Heart right ventricle (tissue), 16 donors: ENCODE measurements at regions not wholly inside any gene's neighbourhood (a gene's known extent, or its start where the extent isn't known, plus 50 kb on each side); places are given as distances from the start of the nearest gene placed in this dataset.

Source experiments
- ATAC-seq, 8 donors: fragments of 200-7000 bp; cut with Tn5 transposase; one replicate each; pipeline ENCODE4 v1.9.1; 2020; ENCODE audit warnings: mild to moderate bottlenecking in 8 of 8, moderate library complexity in 8 of 8, moderate number of reproducible peaks in 1 of 8
- DNase-seq, 2 donors: peaks; one replicate each; pipeline ENCODE4 v3.0.0-alpha.2; 2020
- H3K27ac ChIP-seq, 10 donors: fragments of 200-600 bp; sonication (generic) in 2 of 10; one replicate each; pipeline versions ENCODE4 v1.5.0 to v1.8.0; 2020 to 2022; ENCODE audit warnings: mild to moderate bottlenecking in 3 of 10
- H3K27me3 ChIP-seq, 7 donors: fragments of 200-600 bp; one replicate each; pipeline ENCODE4 v1.8.0; 2021 to 2022; ENCODE audit warnings: mild to moderate bottlenecking in 2 of 7
- H3K36me3 ChIP-seq, 9 donors: fragments of 200-600 bp; sonication (generic) in 1 of 9; one replicate each; pipeline versions ENCODE4 v1.5.0 to v1.8.0; 2020 to 2022; ENCODE audit warnings: mild to moderate bottlenecking in 2 of 9
- H3K4me1 ChIP-seq, 9 donors: fragments of 200-600 bp; sonication (generic) in 1 of 9; one replicate each; pipeline versions ENCODE4 v1.5.0 to v1.8.0; 2020 to 2022; ENCODE audit warnings: mild to moderate bottlenecking in 4 of 9
- H3K4me3 ChIP-seq, 10 donors: fragments of 200-600 bp; sonication (generic) in 2 of 10; one replicate each; pipeline versions ENCODE4 v1.5.0 to v1.8.0; 2020 to 2022; ENCODE audit warnings: mild to moderate bottlenecking in 7 of 10, moderate library complexity in 2 of 10
- H3K9me3 ChIP-seq, 11 donors: fragments of 200-600 bp in 10 of 11; sonication (generic) in 2 of 11; one replicate each; pipeline versions ENCODE4 v1.5.0 to v1.8.0; 2013 to 2022; ENCODE audit warnings: mild to moderate bottlenecking in 2 of 11, control low read depth in 1 of 11, moderate library complexity in 1 of 11
- WGBS, 2 donors: extraction: QIAGEN DNeasy Blood & Tissue Kit; methylation state at CpG; one replicate each; pipeline ENCODE4 v1.1.7; 2013; ENCODE audit warnings: inconsistent platforms in 1 of 2; 5-methylcytosine and 5-hydroxymethylcytosine counted together
- intact Hi-C, 10 donors: fragments of 100-400 bp; cut with DNase I; formaldehyde crosslinking; loops; one replicate each; pipeline versions ENCODE4 v1.11.1 to v1.14.2; 2022
- TF ChIP-seq, protein P1 (sequence below), 9 donors: fragments of 200-600 bp; sonication (generic) in 2 of 9; IDR thresholded peaks; one replicate each; pipeline versions ENCODE4 v1.5.0 to v1.8.0; 2021 to 2022; ENCODE audit warnings: antibody characterized with exemption in 9 of 9, mild to moderate bottlenecking in 5 of 9, moderate library complexity in 1 of 9
- donor health status: Arrhythmogenic right ventricular cardiomyopathy.
- donor health status: ischemic (EF 13 %, LVEDD 7.1; RV severe dilation, severe dysfunction).
- donor health status: healthy with polysubstance abuse.
- donor health status: DM: no; HTN: yes; CAD: no.
- donor health status: DM: no; HTN: no; CAD: no.
- donor health status: ischemic (EF 25% LVEDD 6.9; RV normal size, moderate dysfunction).
- donor health status: ischemic (EF 25% LVEDD 5.7; RV mildly dilated, moderate dysfunction).
- donor health status: healthy.
- donor health status: DM: yes; HTN: yes; CAD: no.
- donor health status: Ischemic cardiomyopathy.
- donor health status: ischemic (EF 35%, LVEDD 5.7; RV mildly dilated, moderate dysfunction).
- donor health status: nonischemic (EF 11% LVEDD 7.7; RV severe dilation, severe dysfunction).
- donor health status: DM: yes; HTN: yes; CAD: no.
- donor health status: PGD.
- donor health status: ischemic (EF 29% LVEDD 5.4; RV normal size, mild dysfunction).
- donor health status: nonischemic (EF 23%, LVEDD 6.1; RV moderate dilation, normal function).

DNA sequence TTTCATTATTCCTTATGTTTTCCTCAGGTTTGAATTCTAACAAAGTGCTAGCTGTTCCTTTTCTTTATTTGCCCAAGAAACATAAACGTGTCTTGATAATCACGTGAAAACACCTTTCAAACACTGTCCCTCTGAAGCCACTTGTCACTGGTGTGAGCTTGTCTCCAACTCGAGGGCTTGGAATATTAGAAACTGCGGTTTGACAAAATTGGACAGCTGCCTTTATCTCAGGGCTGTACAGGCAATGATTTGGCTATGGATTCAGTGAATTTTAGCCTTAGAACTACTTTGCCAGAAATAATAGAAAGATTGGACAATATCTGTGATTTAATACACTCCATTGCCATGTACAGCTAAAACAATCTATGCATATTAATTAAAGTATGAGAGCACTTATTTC is 763.0 kb upstream of the ACVR2A start:
- DNase-seq (no peak), ATAC-seq (no peak)
- Histone ChIP-seq H3K4me1 (peaks cover 0 to 18% (median 0%) of the 10 kb centered on the region in 9 donors), H3K4me3 (no peak overlapping the region), H3K27ac (no peak overlapping the region), H3K9me3 (no peaks in the 10 kb centered on the region), H3K27me3 (no peaks in the 10 kb centered on the region), H3K36me3 (no peaks in the 10 kb centered on the region)
- 65 to 67% methylated on average over 4 of the region's 4 CpGs for WGBS, 2 donors
- TF ChIP-seq, protein P1, sequence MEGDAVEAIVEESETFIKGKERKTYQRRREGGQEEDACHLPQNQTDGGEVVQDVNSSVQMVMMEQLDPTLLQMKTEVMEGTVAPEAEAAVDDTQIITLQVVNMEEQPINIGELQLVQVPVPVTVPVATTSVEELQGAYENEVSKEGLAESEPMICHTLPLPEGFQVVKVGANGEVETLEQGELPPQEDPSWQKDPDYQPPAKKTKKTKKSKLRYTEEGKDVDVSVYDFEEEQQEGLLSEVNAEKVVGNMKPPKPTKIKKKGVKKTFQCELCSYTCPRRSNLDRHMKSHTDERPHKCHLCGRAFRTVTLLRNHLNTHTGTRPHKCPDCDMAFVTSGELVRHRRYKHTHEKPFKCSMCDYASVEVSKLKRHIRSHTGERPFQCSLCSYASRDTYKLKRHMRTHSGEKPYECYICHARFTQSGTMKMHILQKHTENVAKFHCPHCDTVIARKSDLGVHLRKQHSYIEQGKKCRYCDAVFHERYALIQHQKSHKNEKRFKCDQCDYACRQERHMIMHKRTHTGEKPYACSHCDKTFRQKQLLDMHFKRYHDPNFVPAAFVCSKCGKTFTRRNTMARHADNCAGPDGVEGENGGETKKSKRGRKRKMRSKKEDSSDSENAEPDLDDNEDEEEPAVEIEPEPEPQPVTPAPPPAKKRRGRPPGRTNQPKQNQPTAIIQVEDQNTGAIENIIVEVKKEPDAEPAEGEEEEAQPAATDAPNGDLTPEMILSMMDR (IDR thresholded peaks at IDR 0.05), result no peak
- intact Hi-C loops, result loop anchor here in 9 of 10 donors (2.0 to 10.0 kb wide), 3 partner anchors 823 to 830 kb away; no protein-coding TSS in a partner anchor

DNA sequence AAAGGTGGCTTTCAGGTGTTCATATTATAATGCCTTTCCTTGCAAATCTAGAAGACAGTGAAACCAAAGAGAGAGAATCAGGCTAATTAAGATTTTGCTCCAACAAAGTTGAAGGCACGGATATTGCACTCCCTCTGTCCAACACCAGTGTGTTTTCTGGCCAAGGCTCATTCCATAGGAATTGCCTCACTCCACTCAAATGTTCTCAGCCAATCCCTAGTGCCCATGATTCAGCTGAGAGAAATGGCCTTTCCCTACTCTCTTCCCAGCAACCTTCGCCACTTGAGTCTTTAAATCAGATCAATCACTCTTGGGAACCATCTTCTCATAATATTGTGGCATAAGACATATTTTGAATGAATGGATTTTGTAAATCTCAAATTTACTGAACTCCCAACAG is 768.2 kb upstream of the ACVR2A start:
- ATAC-seq, result no peak
- Histone ChIP-seq H3K27ac (no peak overlapping the region), H3K4me3 (no peak overlapping the region), H3K4me1 (no peaks in the 10 kb centered on the region), H3K36me3 (no peaks in the 10 kb centered on the region), H3K9me3 (no peaks in the 10 kb centered on the region), H3K27me3 (no peaks in the 10 kb centered on the region)
- WGBS, 2 donors, result 72 to 84% methylated on average over 2 of the region's 2 CpGs
- no peak for DNase-seq
- TF ChIP-seq, protein P1 (IDR thresholded peaks at IDR 0.05), result no peak
- intact Hi-C loops, result no loop called here

DNA sequence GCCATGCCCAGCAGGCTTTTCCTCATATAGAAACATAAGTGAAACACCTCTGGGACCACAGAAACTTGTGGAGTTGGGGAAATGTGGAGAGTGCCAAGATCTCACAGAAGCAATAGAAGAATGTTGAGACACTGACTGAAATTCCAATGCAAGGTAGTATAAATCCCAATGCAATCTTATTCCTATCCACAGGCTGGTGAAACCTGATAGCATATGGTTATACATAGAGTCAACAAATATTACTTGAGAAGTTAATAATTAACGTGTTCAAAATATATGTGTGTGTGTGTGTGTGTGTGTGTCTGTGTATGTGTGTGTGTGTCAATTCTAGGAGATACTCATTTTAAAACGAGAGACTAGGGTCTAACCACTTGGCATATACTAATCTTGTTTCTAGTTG is 776.8 kb upstream of the ACVR2A start:
- TF ChIP-seq, protein P1 (IDR thresholded peaks at IDR 0.05), result no peak
- Histone ChIP-seq H3K9me3 (peaks cover 0 to 16% (median 0%) of the 10 kb centered on the region in 11 donors), H3K27ac (no peak overlapping the region), H3K36me3 (no peaks in the 10 kb centered on the region), H3K4me3 (no peak overlapping the region), H3K27me3 (no peaks in the 10 kb centered on the region), H3K4me1 (no peaks in the 10 kb centered on the region)
- DNase-seq (no peak), ATAC-seq (no peak)
- WGBS, 2 donors, result 86 to 87% methylated on average over 2 of the region's 2 CpGs
- intact Hi-C loops, result no loop called here

DNA sequence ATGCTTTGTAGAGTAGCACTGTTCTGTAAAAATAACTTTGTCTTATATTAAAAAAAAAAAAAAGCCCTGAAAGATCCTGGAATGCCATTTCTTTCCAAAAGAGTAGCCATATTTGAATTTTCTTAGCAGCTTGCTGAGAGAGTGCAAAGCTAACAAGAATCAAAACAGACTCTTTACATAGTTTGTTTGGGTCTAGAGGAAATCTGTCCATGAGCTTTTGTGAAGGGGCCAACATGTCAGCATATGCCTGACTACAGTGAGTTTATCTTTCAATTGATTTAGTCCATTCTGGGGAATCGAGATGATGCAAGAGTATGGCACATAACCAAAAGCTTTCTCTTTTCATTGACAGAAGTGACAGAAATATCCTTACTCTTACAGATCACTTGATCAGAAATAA is 777.7 kb upstream of the ACVR2A start:
- Histone ChIP-seq H3K27me3 (no peaks in the 10 kb centered on the region), H3K4me3 (no peak overlapping the region), H3K27ac (no peak overlapping the region), H3K9me3 (peaks cover 0 to 16% (median 0%) of the 10 kb centered on the region in 11 donors), H3K36me3 (no peaks in the 10 kb centered on the region), H3K4me1 (no peaks in the 10 kb centered on the region)
- intact Hi-C loops, result no loop called here
- ATAC-seq (no peak), DNase-seq (no peak)
- WGBS, 2 donors, result 77 to 83% methylated on average over 1 of the region's 1 CpG
- TF ChIP-seq, protein P1 (IDR thresholded peaks at IDR 0.05), result no peak
